Right atrium auricular region (tissue), 2 donors: ENCODE measurements at regions not wholly inside any gene's neighbourhood (a gene's known extent, or its start where the extent isn't known, plus 50 kb on each side); places are given as distances from the start of the nearest gene placed in this dataset.

Experiments
- DNase-seq: peaks from one replicate; pipeline ENCODE4 v3.0.0-alpha.2; 2019; ENCODE audit warnings: low spot score
- H3K27ac ChIP-seq, 2 donors: fragments of 200-600 bp; sonication (generic); 1 replicate in 1 of 2; 2 replicates in 1 of 2; pipeline ENCODE4 v1.5.1; 2016 to 2019
- H3K27me3 ChIP-seq, 2 donors: fragments of 200-600 bp; sonication (generic); one replicate each; pipeline versions ENCODE4 v1.5.1 to v1.6.0; 2017 to 2019
- H3K36me3 ChIP-seq: fragments of 200-600 bp; sonication (generic); one replicate; pipeline ENCODE4 v1.5.1; 2016
- H3K4me1 ChIP-seq, 2 donors: fragments of 200-600 bp; sonication (generic); one replicate each; pipeline versions ENCODE4 v1.5.1 to v1.6.0; 2017 to 2019
- H3K4me3 ChIP-seq, 2 donors: fragments of 200-600 bp; sonication (generic); 1 replicate in 1 of 2; 2 replicates in 1 of 2; pipeline ENCODE4 v1.5.1; 2017 to 2019; ENCODE audit warnings: mild to moderate bottlenecking in 1 of 2, moderate library complexity in 1 of 2
- H3K9me3 ChIP-seq, 2 donors: fragments of 200-600 bp; sonication (generic); one replicate each; pipeline ENCODE4 v1.5.1; 2019
- CTCF ChIP-seq, 2 donors: fragments of 200-600 bp; sonication (generic); IDR thresholded peaks; one replicate each; pipeline ENCODE4 v1.5.1; 2019; ENCODE audit warnings: antibody characterized with exemption in 2 of 2

- peak overlapping the region; percentile 16 to 71 for H3K27ac ChIP-seq
- no peaks in the 10 kb centered on the region for H3K27me3 ChIP-seq
- H3K36me3 ChIP-seq, result no peaks in the 10 kb centered on the region
- H3K9me3 ChIP-seq, result no peaks in the 10 kb centered on the region
- peak; percentile 94 for DNase-seq
- H3K4me3 ChIP-seq, result no peak overlapping the region
- peaks cover 0 to 3% of the 10 kb centered on the region in 2 donors for H3K4me1 ChIP-seq
- no peak for TF ChIP-seq CTCF (IDR thresholded peaks at IDR 0.05)
Measured at GRCh38 chr6:169070506-169071176, 183.0 kb downstream of the THBS2 start.

- TF ChIP-seq CTCF (IDR thresholded peaks at IDR 0.05), result no peak
- Histone ChIP-seq H3K27ac (no peak overlapping the region), H3K9me3 (no peaks in the 10 kb centered on the region), H3K4me1 (no peaks in the 10 kb centered on the region), H3K36me3 (no peaks in the 10 kb centered on the region), H3K4me3 (no peak overlapping the region), H3K27me3 (no peaks in the 10 kb centered on the region)
- no peak for DNase-seq
Measured at GRCh38 chr6:169069356-169069755, 184.3 kb downstream of the THBS2 start.

GRCh38 chr6:169064194-169064593, 189.5 kb downstream of the THBS2 start:
- Histone ChIP-seq H3K36me3 (no peaks in the 10 kb centered on the region), H3K27ac (no peak overlapping the region), H3K9me3 (no peaks in the 10 kb centered on the region), H3K27me3 (no peaks in the 10 kb centered on the region), H3K4me3 (no peak overlapping the region), H3K4me1 (no peaks in the 10 kb centered on the region)
- TF ChIP-seq CTCF (IDR thresholded peaks at IDR 0.05), result no peak
- no peak for DNase-seq

- no peak for DNase-seq
Measured at GRCh38 chr6:169062272-169062671, 191.4 kb downstream of the THBS2 start.

GRCh38 chr6:169058634-169059033, 195.0 kb downstream of the THBS2 start:
- TF ChIP-seq CTCF (IDR thresholded peaks at IDR 0.05), result no peak

More at GRCh38 chr6:169062272-169062671, 191.4 kb downstream of the THBS2 start:
- TF ChIP-seq CTCF (IDR thresholded peaks at IDR 0.05), result no peak
- Histone ChIP-seq H3K9me3 (no peaks in the 10 kb centered on the region), H3K27me3 (no peaks in the 10 kb centered on the region), H3K4me1 (no peaks in the 10 kb centered on the region), H3K36me3 (no peaks in the 10 kb centered on the region), H3K4me3 (no peak overlapping the region), H3K27ac (no peak overlapping the region)

GRCh38 chr6:169052462-169052861, 201.2 kb downstream of the THBS2 start:
- TF ChIP-seq CTCF (IDR thresholded peaks at IDR 0.05), result no peak
- DNase-seq, result no peak
- H3K27ac ChIP-seq, result no peak overlapping the region
- no peaks in the 10 kb centered on the region for H3K4me1 ChIP-seq
- no peak overlapping the region for H3K4me3 ChIP-seq
- no peaks in the 10 kb centered on the region for H3K27me3 ChIP-seq
- H3K36me3 ChIP-seq, result no peaks in the 10 kb centered on the region
- H3K9me3 ChIP-seq, result peaks cover 0 to 8% of the 10 kb centered on the region in 2 donors

More at GRCh38 chr6:169058634-169059033, 195.0 kb downstream of the THBS2 start:
- no peak overlapping the region for H3K4me3 ChIP-seq
- DNase-seq, result no peak
- H3K27ac ChIP-seq, result no peak overlapping the region
- H3K27me3 ChIP-seq, result no peaks in the 10 kb centered on the region
- peaks cover 0 to 8% of the 10 kb centered on the region in 2 donors for H3K9me3 ChIP-seq
- H3K36me3 ChIP-seq, result no peaks in the 10 kb centered on the region
- no peaks in the 10 kb centered on the region for H3K4me1 ChIP-seq
